H9 (cell line): ENCODE measurements at regions not wholly inside any gene's neighbourhood (a gene's known extent, or its start where the extent isn't known, plus 50 kb on each side); places are given as distances from the start of the nearest gene placed in this dataset.

Experiments used
- DNase-seq: peaks from one replicate; pipeline ENCODE4 v3.0.0-alpha.2; 2017
- H2AFZ ChIP-seq: one replicate; pipeline ENCODE4 v1.6.1; 2013; ENCODE audit warnings: mild to moderate bottlenecking, low read length, control low read depth, moderate library complexity
- H2AK5ac ChIP-seq: 2 replicates; pipeline ENCODE4 v1.6.1; 2013; ENCODE audit warnings: low read length, control low read depth, mixed read lengths; ENCODE audit not compliant: insufficient read length
- H2BK120ac ChIP-seq: one replicate; pipeline ENCODE4 v1.6.1; 2013; ENCODE audit warnings: low read depth, mild to moderate bottlenecking, low read length, control low read depth, inconsistent platforms; ENCODE audit not compliant: poor library complexity, severe bottlenecking
- H2BK12ac ChIP-seq: 2 replicates; pipeline ENCODE4 v1.6.1; 2013; ENCODE audit warnings: low read length, control low read depth, mixed read lengths, low read depth; ENCODE audit not compliant: insufficient read length
- H2BK15ac ChIP-seq: 2 replicates; pipeline ENCODE4 v1.6.1; 2013; ENCODE audit warnings: low read depth, low read length, control low read depth
- H2BK20ac ChIP-seq: one replicate; pipeline ENCODE4 v1.6.1; 2013; ENCODE audit warnings: low read depth, mild to moderate bottlenecking, low read length, control low read depth, inconsistent platforms; ENCODE audit not compliant: poor library complexity, severe bottlenecking
- H2BK5ac ChIP-seq: 2 replicates; pipeline ENCODE4 v1.6.1; 2013; ENCODE audit warnings: low read length, control low read depth, mixed read lengths; ENCODE audit not compliant: insufficient read length
- H3K14ac ChIP-seq: 2 replicates; pipeline ENCODE4 v1.6.1; 2013; ENCODE audit warnings: low read length, control low read depth; ENCODE audit not compliant: insufficient read depth
- H3K18ac ChIP-seq: 2 replicates; pipeline ENCODE4 v1.6.1; 2013; ENCODE audit warnings: low read depth, mild to moderate bottlenecking, mixed read lengths, low read length, control low read depth; ENCODE audit not compliant: insufficient read length
- H3K23ac ChIP-seq: 2 replicates; pipeline ENCODE4 v1.6.1; 2013; ENCODE audit warnings: low read length, control low read depth, mixed read lengths, low read depth; ENCODE audit not compliant: insufficient read length
- H3K23me2 ChIP-seq: 2 replicates; pipeline ENCODE4 v1.6.1; 2013; ENCODE audit warnings: low read depth, mild to moderate bottlenecking, mixed read lengths, low read length, control low read depth; ENCODE audit not compliant: insufficient read length, poor library complexity, severe bottlenecking
- H3K27ac ChIP-seq: 2 replicates; pipeline ENCODE4 v1.5.1; 2013; ENCODE audit warnings: low read length, control low read depth, mixed read lengths, low read depth; ENCODE audit not compliant: insufficient read length
- H3K27me3 ChIP-seq: 2 replicates; pipeline ENCODE4 v1.6.1; 2013; ENCODE audit warnings: low read length, control low read depth, inconsistent platforms; ENCODE audit not compliant: insufficient read depth
- H3K4ac ChIP-seq: 2 replicates; pipeline ENCODE4 v1.6.1; 2013; ENCODE audit warnings: low read depth, mild to moderate bottlenecking, control low read depth, inconsistent platforms, low read length, moderate library complexity
- H3K4me1 ChIP-seq: 2 replicates; pipeline ENCODE4 v1.6.1; 2013; ENCODE audit warnings: low read length, control low read depth, inconsistent platforms; ENCODE audit not compliant: insufficient read depth
- H3K4me2 ChIP-seq: 2 replicates; pipeline ENCODE4 v1.6.1; 2013; ENCODE audit warnings: low read length, control low read depth, mixed read lengths; ENCODE audit not compliant: insufficient read length, insufficient read depth
- H3K56ac ChIP-seq: 2 replicates; pipeline ENCODE4 v1.6.1; 2013; ENCODE audit warnings: low read depth, mild to moderate bottlenecking, mixed read lengths, low read length, control low read depth; ENCODE audit not compliant: insufficient read length
- H3K79me1 ChIP-seq: 2 replicates; pipeline ENCODE4 v1.6.1; 2013; ENCODE audit warnings: low read depth, mild to moderate bottlenecking, moderate library complexity, low read length, control low read depth, inconsistent platforms; ENCODE audit not compliant: insufficient read depth, poor library complexity, severe bottlenecking
- H3K79me2 ChIP-seq: 2 replicates; pipeline ENCODE4 v1.6.1; 2013; ENCODE audit warnings: low read length, control low read depth, inconsistent platforms; ENCODE audit not compliant: insufficient read depth
- H3K9ac ChIP-seq: 2 replicates; pipeline ENCODE4 v1.6.1; 2013; ENCODE audit warnings: low read length, control low read depth, mixed read lengths; ENCODE audit not compliant: insufficient read length; ENCODE audit errors: extremely low read depth
- H3K9me3 ChIP-seq: one replicate; pipeline ENCODE4 v1.6.1; 2013; ENCODE audit warnings: low read depth, low read length, inconsistent platforms; ENCODE audit not compliant: control insufficient read depth
- H3T11ph ChIP-seq: one replicate; pipeline ENCODE4 v1.6.1; 2013; ENCODE audit warnings: mild to moderate bottlenecking, low read length, control low read depth, inconsistent platforms
- H4K20me1 ChIP-seq: one replicate; pipeline ENCODE4 v1.6.1; 2013; ENCODE audit not compliant: control insufficient read depth, insufficient read length, insufficient read depth
- H4K5ac ChIP-seq: 2 replicates; pipeline ENCODE4 v1.6.1; 2013; ENCODE audit warnings: low read depth, mild to moderate bottlenecking, mixed read lengths, low read length, control low read depth; ENCODE audit not compliant: insufficient read length
- H4K8ac ChIP-seq: replicated peaks from 2 replicates; pipeline ENCODE4 v1.6.1; 2013; ENCODE audit warnings: low read length, control low read depth, mixed read lengths, low read depth; ENCODE audit not compliant: insufficient read length
- H4K91ac ChIP-seq: 2 replicates; pipeline ENCODE4 v1.6.1; 2013; ENCODE audit warnings: low read depth, mild to moderate bottlenecking, moderate library complexity, mixed read lengths, low read length, control low read depth; ENCODE audit not compliant: insufficient read length
- H3K27ac Mint-ChIP-seq, 3 experiments: 2 replicates in 2 of 3; 3 replicates in 1 of 3; pipeline ENCODE4 v1.8.0; 2020 to 2021; ENCODE audit warnings: mixed read lengths in 3 of 3, mild to moderate bottlenecking in 1 of 3, moderate library complexity in 1 of 3
- H3K27me3 Mint-ChIP-seq: 2 replicates; pipeline ENCODE4 v1.8.0; 2021; ENCODE audit warnings: low read depth, mild to moderate bottlenecking, moderate library complexity, mixed read lengths
- H3K36me3 Mint-ChIP-seq, 3 experiments: 2 replicates in 2 of 3; 3 replicates in 1 of 3; pipeline ENCODE4 v1.8.0; 2020 to 2021; ENCODE audit warnings: low read depth in 3 of 3, mixed read lengths in 3 of 3; ENCODE audit not compliant: insufficient read depth in 1 of 3
- H3K4me1 Mint-ChIP-seq, 2 experiments: 2 replicates each; pipeline ENCODE4 v1.8.0; 2020; ENCODE audit warnings: mixed read lengths in 2 of 2
- H3K4me3 Mint-ChIP-seq, 2 experiments: 2 replicates in 1 of 2; 3 replicates in 1 of 2; pipeline ENCODE4 v1.8.0; 2020 to 2021; ENCODE audit warnings: mild to moderate bottlenecking in 2 of 2, mixed read lengths in 2 of 2, moderate library complexity in 1 of 2
- H3K9me3 Mint-ChIP-seq, 2 experiments: 2 replicates in 1 of 2; 3 replicates in 1 of 2; pipeline ENCODE4 v1.8.0; 2020; ENCODE audit warnings: mild to moderate bottlenecking in 2 of 2, mixed read lengths in 2 of 2, moderate library complexity in 1 of 2
- CTCF ChIP-seq: fragments of 200-600 bp; sonication (generic); conservative IDR thresholded peaks from 3 replicates; pipeline ENCODE4 v1.8.0; 2021; ENCODE audit warnings: antibody characterized with exemption, mild to moderate bottlenecking
- WGBS: extraction: QIAGEN DNeasy Blood & Tissue Kit; methylation state at CpG from one replicate; pipeline ENCODE4 v1.1.7; 2013; ENCODE audit warnings: missing lambda C conversion rate, low lambda C conversion rate, mixed read lengths; ENCODE audit not compliant: insufficient read length; ENCODE audit errors: extremely low coverage; 5-methylcytosine and 5-hydroxymethylcytosine counted together

DNA sequence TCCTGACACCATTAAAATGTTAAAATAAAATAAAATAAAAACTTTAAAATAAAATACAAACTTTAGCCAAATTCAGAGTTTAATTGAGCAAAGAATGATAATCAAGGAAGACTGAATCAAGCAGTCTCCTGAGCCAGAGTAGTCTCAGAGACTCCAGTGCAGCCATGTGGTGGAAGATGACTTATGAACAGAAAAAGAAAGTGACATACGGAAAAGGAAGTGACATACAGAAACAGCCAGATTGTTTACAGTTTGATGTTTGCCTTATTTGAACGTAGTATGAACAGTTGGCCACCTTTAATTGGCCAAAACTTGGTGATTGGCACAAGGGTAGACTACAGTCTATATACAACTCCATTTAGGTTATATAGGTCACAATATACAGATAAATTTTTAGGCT, 787.2 kb downstream of the ADCYAP1 start:
- no peak overlapping the region for H2BK120ac ChIP-seq
- H3K79me2 ChIP-seq = no peaks in the 10 kb centered on the region
- DNase-seq = no peak
- no peak overlapping the region for H3K56ac ChIP-seq
- H3K27me3 ChIP-seq = no peaks in the 10 kb centered on the region
- H3T11ph ChIP-seq = no peak overlapping the region
- Mint-ChIP-seq H3K4me1 (peaks cover 0 to 5% of the 10 kb centered on the region in 2 experiments; a peak in 2 of 4 replicates), H3K27ac (no peak overlapping the region), H3K27me3 (no peaks in the 10 kb centered on the region), H3K4me3 (no peak overlapping the region), H3K36me3 (no peaks in the 10 kb centered on the region), H3K9me3 (peaks cover 0 to 10% of the 10 kb centered on the region in 2 experiments; a peak in 2 of 5 replicates)
- no peak overlapping the region for H3K4ac ChIP-seq
- no peak overlapping the region for H2BK12ac ChIP-seq
- no peak overlapping the region for H2BK5ac ChIP-seq
- no peak overlapping the region for H4K91ac ChIP-seq
- no peak overlapping the region for H3K23ac ChIP-seq
- H2BK15ac ChIP-seq = no peak overlapping the region
- H3K9ac ChIP-seq = no peak overlapping the region
- H2AK5ac ChIP-seq = no peak overlapping the region
- H2BK20ac ChIP-seq = no peak overlapping the region
- no peaks in the 10 kb centered on the region for H3K23me2 ChIP-seq
- no peak for TF ChIP-seq CTCF
- no peak overlapping the region for H3K27ac ChIP-seq
- H3K18ac ChIP-seq = no peak overlapping the region
- no peak overlapping the region for H3K14ac ChIP-seq
- no peak overlapping the region for H4K5ac ChIP-seq
- no peak overlapping the region for H3K4me2 ChIP-seq
- H4K20me1 ChIP-seq = no peaks in the 10 kb centered on the region
- no peak overlapping the region for H2AFZ ChIP-seq
- no peak overlapping the region for H4K8ac ChIP-seq
- no peaks in the 10 kb centered on the region for H3K9me3 ChIP-seq
- no peaks in the 10 kb centered on the region for H3K79me1 ChIP-seq
- H3K4me1 ChIP-seq = no peaks in the 10 kb centered on the region
- WGBS = no CpG with 5 or more reads among the region's 2 CpGs
